Psoas muscle (tissue), 7 donors: ENCODE measurements at regions not wholly inside any gene's neighbourhood (a gene's known extent, or its start where the extent isn't known, plus 50 kb on each side); places are given as distances from the start of the nearest gene placed in this dataset.

Experiments
- ATAC-seq, 4 donors: fragments of 200-7000 bp; cut with Tn5 transposase; one replicate each; pipeline ENCODE4 v1.9.1; 2020; ENCODE audit warnings: moderate library complexity in 3 of 4, mild to moderate bottlenecking in 2 of 4
- DNase-seq, 2 donors: peaks; one replicate each; pipeline ENCODE4 v3.0.0-alpha.2; 2020
- H3K27ac ChIP-seq: fragments of 200-600 bp; one replicate; pipeline ENCODE4 v1.8.0; 2022
- H3K27me3 ChIP-seq, 3 donors: fragments of 200-600 bp in 1 of 3; one replicate each; pipeline versions ENCODE4 v1.6.1 to v1.8.0; 2013 to 2022; ENCODE audit warnings: low read length in 2 of 3, mild to moderate bottlenecking in 2 of 3, moderate library complexity in 1 of 3; ENCODE audit not compliant: insufficient read depth in 3 of 3
- H3K36me3 ChIP-seq, 2 donors: fragments of 200-600 bp in 1 of 2; one replicate each; pipeline versions ENCODE4 v1.6.1 to v1.8.0; 2013 to 2022; ENCODE audit warnings: low read depth in 1 of 2, mild to moderate bottlenecking in 1 of 2, moderate library complexity in 1 of 2; ENCODE audit not compliant: insufficient read depth in 1 of 2
- H3K4me1 ChIP-seq: fragments of 200-600 bp; one replicate; pipeline ENCODE4 v1.8.0; 2022
- H3K4me3 ChIP-seq: fragments of 200-600 bp; one replicate; pipeline ENCODE4 v1.8.0; 2022; ENCODE audit warnings: mild to moderate bottlenecking
- H3K9me3 ChIP-seq: fragments of 200-600 bp; one replicate; pipeline ENCODE4 v1.8.0; 2022
- WGBS, 3 donors: extraction: QIAGEN DNeasy Blood & Tissue Kit; methylation state at CpG; one replicate each; pipeline versions ENCODE4 v1.1.6 to v1.1.7; 2013; 5-methylcytosine and 5-hydroxymethylcytosine counted together
- intact Hi-C, 2 donors: fragments of 100-400 bp; cut with DNase I; formaldehyde crosslinking; loops; one replicate each; pipeline versions ENCODE4 v1.11.0 to v1.14.2; 2022
- TF ChIP-seq, protein P1 (sequence below): fragments of 200-600 bp; IDR thresholded peaks from one replicate; pipeline ENCODE4 v1.8.0; 2022; ENCODE audit warnings: antibody characterized with exemption
- donor health status: healthy with polysubstance abuse.
- donor health status: DM: no; HTN: no; CAD: no; lungs with moderate emphysema.
- donor health status: Bipolar disorder and iron deficiency.
- donor health status: healthy.
- donor health status: DM: yes; HTN: yes; CAD: no.
- donor health status: DM: no; HTN: no; CAD: no.
- donor health status: DM: yes; HTN: yes; CAD: no.

DNA sequence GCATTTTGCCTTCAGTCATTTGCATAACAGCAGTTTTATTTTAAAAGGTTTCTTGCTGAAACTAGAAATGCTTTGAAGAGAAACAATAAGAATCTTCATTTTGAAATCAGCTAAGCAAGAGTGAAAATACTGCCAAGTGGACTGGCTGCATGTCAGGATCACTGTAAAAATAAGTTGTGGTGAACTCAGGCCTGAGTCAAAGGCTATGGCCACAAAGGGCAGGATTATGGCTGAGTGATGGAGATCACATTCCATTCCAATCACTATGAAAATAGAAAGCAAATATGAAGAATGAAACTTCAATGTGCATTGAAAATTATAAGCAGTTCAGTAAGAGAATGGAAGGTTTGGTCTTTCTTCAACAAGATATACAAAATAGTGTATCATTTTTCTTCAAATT lies 224.5 kb downstream of the PCDH18 start:
- DNase-seq: peak in 1 of 2 donors; percentile 18
- TF ChIP-seq, protein P1, sequence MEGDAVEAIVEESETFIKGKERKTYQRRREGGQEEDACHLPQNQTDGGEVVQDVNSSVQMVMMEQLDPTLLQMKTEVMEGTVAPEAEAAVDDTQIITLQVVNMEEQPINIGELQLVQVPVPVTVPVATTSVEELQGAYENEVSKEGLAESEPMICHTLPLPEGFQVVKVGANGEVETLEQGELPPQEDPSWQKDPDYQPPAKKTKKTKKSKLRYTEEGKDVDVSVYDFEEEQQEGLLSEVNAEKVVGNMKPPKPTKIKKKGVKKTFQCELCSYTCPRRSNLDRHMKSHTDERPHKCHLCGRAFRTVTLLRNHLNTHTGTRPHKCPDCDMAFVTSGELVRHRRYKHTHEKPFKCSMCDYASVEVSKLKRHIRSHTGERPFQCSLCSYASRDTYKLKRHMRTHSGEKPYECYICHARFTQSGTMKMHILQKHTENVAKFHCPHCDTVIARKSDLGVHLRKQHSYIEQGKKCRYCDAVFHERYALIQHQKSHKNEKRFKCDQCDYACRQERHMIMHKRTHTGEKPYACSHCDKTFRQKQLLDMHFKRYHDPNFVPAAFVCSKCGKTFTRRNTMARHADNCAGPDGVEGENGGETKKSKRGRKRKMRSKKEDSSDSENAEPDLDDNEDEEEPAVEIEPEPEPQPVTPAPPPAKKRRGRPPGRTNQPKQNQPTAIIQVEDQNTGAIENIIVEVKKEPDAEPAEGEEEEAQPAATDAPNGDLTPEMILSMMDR: no peak
- no peaks in the 10 kb centered on the region for H3K9me3 ChIP-seq
- H3K36me3 ChIP-seq: no peaks in the 10 kb centered on the region
- H3K4me1 ChIP-seq: no peaks in the 10 kb centered on the region
- intact Hi-C loops: no loop called here
- no peak overlapping the region for H3K4me3 ChIP-seq
- no peaks in the 10 kb centered on the region for H3K27me3 ChIP-seq
- no peak for ATAC-seq
- no peak overlapping the region for H3K27ac ChIP-seq

DNA sequence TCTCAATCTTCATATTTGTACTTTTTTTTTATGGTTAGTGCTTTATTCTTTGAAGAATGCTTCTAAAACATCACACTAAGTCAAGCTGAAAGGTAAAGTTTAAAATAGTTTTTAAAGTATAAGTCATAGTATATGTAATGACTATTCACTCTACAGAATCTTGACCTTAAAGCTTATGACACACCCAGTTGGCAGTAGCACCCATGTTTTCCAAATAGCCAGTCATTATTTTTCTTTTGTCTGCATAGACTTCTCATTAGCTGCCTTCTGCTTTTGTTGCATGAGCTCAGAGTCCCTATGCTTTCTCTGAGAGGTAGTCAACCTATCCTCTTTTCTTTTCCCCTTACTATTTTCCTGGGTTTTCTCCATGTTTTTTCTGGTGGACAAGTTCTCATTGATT lies 231.5 kb downstream of the PCDH18 start:
- DNase-seq (no peak), ATAC-seq (no peak)
- intact Hi-C loops: no loop called here
- Histone ChIP-seq H3K4me1 (no peaks in the 10 kb centered on the region), H3K9me3 (no peaks in the 10 kb centered on the region), H3K27ac (no peak overlapping the region), H3K27me3 (no peaks in the 10 kb centered on the region), H3K36me3 (no peaks in the 10 kb centered on the region), H3K4me3 (no peak overlapping the region)
- TF ChIP-seq, protein P1: no peak

DNA sequence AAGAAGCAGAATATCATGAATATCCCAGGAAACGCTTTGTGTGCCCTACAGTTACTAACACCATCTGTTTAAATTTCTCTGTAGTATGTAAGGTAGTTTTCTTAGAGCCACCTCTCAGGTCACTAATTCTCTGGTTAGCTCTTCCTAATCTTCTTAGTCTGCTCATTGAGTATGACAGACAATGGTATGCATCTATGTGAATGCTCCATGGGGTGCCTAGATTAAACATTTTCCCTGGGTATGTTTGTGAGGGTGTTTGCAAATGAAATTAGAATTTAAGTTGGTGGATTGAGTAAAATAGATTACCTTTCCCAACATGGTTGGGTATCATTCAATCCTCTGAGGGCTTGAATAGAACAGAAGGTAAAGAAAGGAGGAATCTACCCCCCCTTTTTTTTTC lies 233.0 kb downstream of the PCDH18 start:
- H3K9me3 ChIP-seq: no peaks in the 10 kb centered on the region
- H3K4me3 ChIP-seq: no peak overlapping the region
- H3K27me3 ChIP-seq: no peaks in the 10 kb centered on the region
- DNase-seq (no peak), ATAC-seq (no peak)
- intact Hi-C loops: no loop called here
- TF ChIP-seq, protein P1: no peak
- WGBS, 3 donors: 92 to 97% (median 95%) methylated on average over 1 of the region's 1 CpG
- no peaks in the 10 kb centered on the region for H3K4me1 ChIP-seq
- H3K36me3 ChIP-seq: no peaks in the 10 kb centered on the region
- H3K27ac ChIP-seq: no peak overlapping the region

DNA sequence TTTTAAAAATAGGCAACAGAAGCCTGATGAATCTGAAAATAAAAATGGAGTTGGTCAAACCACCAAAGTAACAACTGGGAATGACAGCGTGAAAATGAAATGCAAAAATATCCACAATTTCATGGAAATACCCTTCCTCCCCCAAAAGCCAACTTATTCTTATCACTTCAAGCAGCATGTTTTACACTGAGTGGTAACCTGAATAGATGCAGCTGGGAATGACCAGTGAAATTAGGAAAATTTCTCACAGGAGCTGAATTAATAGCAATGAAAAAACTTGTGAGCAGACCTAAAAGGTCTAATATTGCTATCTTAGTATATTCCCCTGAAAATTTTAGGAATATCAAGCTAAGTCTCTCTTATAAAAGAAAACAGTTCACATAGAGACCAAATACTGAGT lies 239.0 kb downstream of the PCDH18 start:
- H3K27ac ChIP-seq: no peak overlapping the region
- WGBS, 3 donors: 48 to 58% (median 53%) methylated on average over 1 of the region's 1 CpG
- no peaks in the 10 kb centered on the region for H3K9me3 ChIP-seq
- DNase-seq (no peak), ATAC-seq (no peak)
- TF ChIP-seq, protein P1: no peak
- no peaks in the 10 kb centered on the region for H3K4me1 ChIP-seq
- no peaks in the 10 kb centered on the region for H3K27me3 ChIP-seq
- intact Hi-C loops: no loop called here
- H3K4me3 ChIP-seq: no peak overlapping the region
- no peaks in the 10 kb centered on the region for H3K36me3 ChIP-seq

DNA sequence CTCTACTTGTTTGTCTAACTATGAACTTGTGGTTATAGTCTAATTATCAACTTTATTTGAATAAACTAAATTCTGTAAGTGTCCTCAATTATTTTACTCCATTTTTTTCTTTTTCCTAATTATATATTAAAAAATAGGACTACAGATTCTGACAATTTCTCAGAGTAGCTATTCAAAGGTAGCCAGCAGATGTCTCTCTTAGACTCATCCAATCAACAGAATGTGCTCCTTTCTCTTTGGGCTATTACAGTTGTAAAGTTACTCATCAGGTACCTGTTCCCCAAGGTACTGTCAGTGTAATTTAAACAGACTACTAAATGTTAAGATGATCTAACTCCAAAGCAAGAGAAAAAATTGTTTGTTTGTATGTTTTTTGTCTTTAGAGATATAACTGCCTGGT lies 248.6 kb downstream of the PCDH18 start:
- no peaks in the 10 kb centered on the region for H3K36me3 ChIP-seq
- DNase-seq (no peak), ATAC-seq (no peak)
- H3K9me3 ChIP-seq: no peaks in the 10 kb centered on the region
- no peaks in the 10 kb centered on the region for H3K27me3 ChIP-seq
- H3K27ac ChIP-seq: no peak overlapping the region
- intact Hi-C loops: no loop called here
- no peak overlapping the region for H3K4me3 ChIP-seq
- no peaks in the 10 kb centered on the region for H3K4me1 ChIP-seq
- TF ChIP-seq, protein P1: no peak
